ENCODE measurements at regions not wholly inside any gene's neighbourhood (a gene's known extent, or its start where the extent isn't known, plus 50 kb on each side); places are given as distances from the start of the nearest gene placed in this dataset.

DNA sequence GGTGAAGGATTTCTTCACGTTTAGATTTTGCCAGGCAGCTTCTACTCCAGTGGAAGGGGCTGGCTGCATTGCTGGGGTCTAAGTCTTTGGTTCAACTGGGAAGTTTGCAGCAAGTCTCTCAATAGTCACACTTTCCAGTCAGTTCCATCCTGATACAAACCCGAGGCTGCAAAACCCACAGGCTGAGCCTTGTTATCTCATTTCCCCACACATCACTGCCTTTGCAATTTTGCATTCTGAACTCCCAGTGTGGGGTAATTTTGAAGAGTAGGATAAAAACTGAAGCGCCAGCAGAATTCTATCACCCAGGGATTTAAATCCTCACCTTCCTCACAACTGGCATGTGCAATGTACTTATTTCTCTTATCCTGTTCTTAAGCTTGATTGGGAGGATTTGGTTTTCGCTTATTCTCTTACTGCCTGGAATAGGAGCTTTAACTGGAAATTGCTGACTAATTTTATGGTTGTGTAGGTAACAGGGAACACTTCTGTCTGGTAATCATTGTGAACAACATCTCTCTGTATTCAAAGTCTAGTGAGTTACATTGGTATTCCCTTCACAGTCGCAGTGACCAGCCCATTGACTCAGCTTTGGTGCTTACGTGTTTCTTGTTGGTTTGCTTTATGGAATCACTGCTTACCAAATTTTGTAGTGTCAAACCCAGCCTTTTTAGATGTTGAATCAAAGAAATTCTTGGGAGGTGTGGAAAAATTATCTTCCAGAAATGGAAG, 142.0 kb upstream of the TOPAZ1 start:
- ATAC-seq: no peak
- H3K27ac ChIP-seq: no peak overlapping the region
- intact Hi-C loops (cut with DNase I): no loop called here

GRCh38 chr3:44100298-44100695, 141.4 kb upstream of the TOPAZ1 start:
- Histone ChIP-seq H3K27me3 (peaks cover 10% of the 10 kb centered on the region), H3K27ac (no peak overlapping the region), H3K9me3 (no peaks in the 10 kb centered on the region), H3K4me1 (no peaks in the 10 kb centered on the region), H3K4me3 (no peak overlapping the region), H3K36me3 (no peaks in the 10 kb centered on the region)
- intact Hi-C loops (cut with DNase I): no loop called here
- TF ChIP-seq, protein P1, sequence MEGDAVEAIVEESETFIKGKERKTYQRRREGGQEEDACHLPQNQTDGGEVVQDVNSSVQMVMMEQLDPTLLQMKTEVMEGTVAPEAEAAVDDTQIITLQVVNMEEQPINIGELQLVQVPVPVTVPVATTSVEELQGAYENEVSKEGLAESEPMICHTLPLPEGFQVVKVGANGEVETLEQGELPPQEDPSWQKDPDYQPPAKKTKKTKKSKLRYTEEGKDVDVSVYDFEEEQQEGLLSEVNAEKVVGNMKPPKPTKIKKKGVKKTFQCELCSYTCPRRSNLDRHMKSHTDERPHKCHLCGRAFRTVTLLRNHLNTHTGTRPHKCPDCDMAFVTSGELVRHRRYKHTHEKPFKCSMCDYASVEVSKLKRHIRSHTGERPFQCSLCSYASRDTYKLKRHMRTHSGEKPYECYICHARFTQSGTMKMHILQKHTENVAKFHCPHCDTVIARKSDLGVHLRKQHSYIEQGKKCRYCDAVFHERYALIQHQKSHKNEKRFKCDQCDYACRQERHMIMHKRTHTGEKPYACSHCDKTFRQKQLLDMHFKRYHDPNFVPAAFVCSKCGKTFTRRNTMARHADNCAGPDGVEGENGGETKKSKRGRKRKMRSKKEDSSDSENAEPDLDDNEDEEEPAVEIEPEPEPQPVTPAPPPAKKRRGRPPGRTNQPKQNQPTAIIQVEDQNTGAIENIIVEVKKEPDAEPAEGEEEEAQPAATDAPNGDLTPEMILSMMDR (IDR thresholded peaks at IDR 0.05): no peak
- DNase-seq (no peak), ATAC-seq (no peak)

More for the DNA sequence above, 142.0 kb upstream of the TOPAZ1 start:
- DNase-seq: no peak
- TF ChIP-seq, protein P1 (IDR thresholded peaks at IDR 0.05): no peak
- no peaks in the 10 kb centered on the region for H3K36me3 ChIP-seq
- H3K27me3 ChIP-seq: peaks cover 10% of the 10 kb centered on the region
- H3K9me3 ChIP-seq: no peaks in the 10 kb centered on the region
- H3K4me1 ChIP-seq: no peaks in the 10 kb centered on the region
- H3K4me3 ChIP-seq: no peak overlapping the region

- peaks cover 10% of the 10 kb centered on the region for H3K27me3 ChIP-seq
- H3K27ac ChIP-seq: no peak overlapping the region
- intact Hi-C loops (cut with DNase I): no loop called here
- DNase-seq: no peak
- no peaks in the 10 kb centered on the region for H3K36me3 ChIP-seq
- H3K9me3 ChIP-seq: no peaks in the 10 kb centered on the region
- no peak for ATAC-seq
- no peak overlapping the region for H3K4me3 ChIP-seq
- TF ChIP-seq, protein P1 (IDR thresholded peaks at IDR 0.05): no peak
- H3K4me1 ChIP-seq: no peaks in the 10 kb centered on the region
Observed at GRCh38 chr3:44104043-44104442, 137.6 kb upstream of the TOPAZ1 start.

DNA sequence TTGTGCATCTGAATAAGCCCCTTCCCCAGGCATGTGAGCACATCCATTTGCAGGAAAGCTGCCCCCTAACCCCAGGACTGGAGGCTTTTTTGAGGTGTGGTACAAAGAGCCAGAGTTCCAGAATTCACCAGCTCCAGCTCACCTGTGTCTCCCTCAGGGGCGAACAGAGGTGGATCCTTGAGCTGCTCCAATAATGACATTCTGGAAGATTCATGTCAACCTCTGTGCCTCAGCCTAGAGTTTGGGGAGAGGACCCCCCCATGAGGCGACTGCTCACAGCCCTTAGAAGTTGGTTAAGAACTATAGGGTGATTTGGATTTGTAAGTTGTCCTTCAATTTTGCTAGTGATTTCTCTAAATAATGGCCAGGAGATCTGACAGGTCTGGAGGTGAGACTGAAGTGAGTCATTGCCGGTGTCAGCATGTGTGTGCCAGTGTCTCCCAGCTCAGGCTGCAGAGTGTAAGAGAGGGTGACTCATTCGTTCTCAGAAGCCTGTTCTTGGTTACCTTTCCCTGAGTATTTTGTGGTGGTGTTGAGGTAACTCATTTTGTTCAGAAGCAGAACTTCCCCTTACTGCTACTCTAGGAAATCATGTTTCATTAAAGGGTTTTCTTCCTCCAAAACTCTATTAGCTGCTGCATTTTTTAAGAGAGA, 136.9 kb upstream of the TOPAZ1 start:
- TF ChIP-seq, protein P1 (IDR thresholded peaks at IDR 0.05): no peak

DNA sequence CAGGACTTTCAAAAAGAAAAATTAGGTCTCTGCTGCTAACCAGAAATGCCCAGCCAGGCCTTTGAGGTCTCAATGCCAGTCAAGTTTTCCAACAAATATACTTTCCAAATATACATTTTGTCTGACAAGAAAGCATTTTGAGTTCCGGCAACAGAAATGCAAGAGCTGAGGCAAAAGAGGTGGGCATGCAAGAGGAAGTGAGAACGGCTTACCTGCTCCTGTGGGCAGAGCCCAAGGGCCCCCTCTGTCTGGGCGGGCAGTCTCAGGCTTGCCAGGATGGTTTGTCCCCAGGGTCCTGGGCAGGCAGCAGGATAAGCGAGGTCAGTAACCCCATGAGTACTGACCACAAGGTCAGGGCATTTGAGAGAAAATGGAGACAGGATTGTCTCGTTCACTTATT, 136.1 kb upstream of the TOPAZ1 start:
- Histone ChIP-seq H3K4me3 (no peak overlapping the region), H3K27me3 (peaks cover 10% of the 10 kb centered on the region), H3K27ac (no peak overlapping the region), H3K9me3 (no peaks in the 10 kb centered on the region), H3K36me3 (no peaks in the 10 kb centered on the region), H3K4me1 (no peaks in the 10 kb centered on the region)
- ATAC-seq: no peak
- TF ChIP-seq, protein P1 (IDR thresholded peaks at IDR 0.05): no peak
- intact Hi-C loops (cut with DNase I): no loop called here
- no peak for DNase-seq

More for the DNA sequence above, 136.9 kb upstream of the TOPAZ1 start:
- ATAC-seq (peak; percentile 89), DNase-seq (no peak)
- Histone ChIP-seq H3K4me1 (no peaks in the 10 kb centered on the region), H3K27me3 (peaks cover 10% of the 10 kb centered on the region), H3K27ac (no peak overlapping the region), H3K4me3 (no peak overlapping the region), H3K36me3 (no peaks in the 10 kb centered on the region), H3K9me3 (no peaks in the 10 kb centered on the region)
- intact Hi-C loops (cut with DNase I): no loop called here
